Epithelial cell of prostate (primary cell): ENCODE measurements at regions not wholly inside any gene's neighbourhood (a gene's known extent, or its start where the extent isn't known, plus 50 kb on each side); places are given as distances from the start of the nearest gene placed in this dataset.
"Not testable (repeated sequence)": the region's sequence is repeated elsewhere in the genome, so short reads cannot be mapped to it uniquely, and the experiment has no call there.

Experiments
- DNase-seq: peaks from one replicate; pipeline ENCODE4 v3.0.0-alpha.2; 2011; ENCODE audit warnings: low read depth, low spot score
- H3K27ac ChIP-seq: fragments of 450-650 bp; 2 replicates; pipeline ENCODE4 v1.5.1; 2017; ENCODE audit warnings: mild to moderate bottlenecking

GRCh38 chr14:89700801-89701200 is 253.7 kb downstream of the EFCAB11 start:
- H3K27ac ChIP-seq = no peak overlapping the region

GRCh38 chr14:89699071-89699470 is 255.5 kb downstream of the EFCAB11 start:
- DNase-seq = no peak
- no peak overlapping the region for H3K27ac ChIP-seq

More at GRCh38 chr14:89700801-89701200, 253.7 kb downstream of the EFCAB11 start:
- no peak for DNase-seq

GRCh38 chr14:89697281-89698060 is 257.1 kb downstream of the EFCAB11 start:
- no peak overlapping the region for H3K27ac ChIP-seq
- no peak for DNase-seq

- no peak for DNase-seq
- H3K27ac ChIP-seq = no peak overlapping the region
Measured at GRCh38 chr14:89695846-89696245, 258.7 kb downstream of the EFCAB11 start.

- peak; percentile 2 for DNase-seq
- no peak overlapping the region for H3K27ac ChIP-seq
Measured at GRCh38 chr14:89690139-89690538, 264.4 kb downstream of the EFCAB11 start.

GRCh38 chr14:89689711-89690110 is 264.8 kb downstream of the EFCAB11 start:
- not testable (repeated sequence) for DNase-seq, H3K27ac ChIP-seq

GRCh38 chr14:89688507-89689211 is 265.9 kb downstream of the EFCAB11 start:
- DNase-seq = no peak
- H3K27ac ChIP-seq = no peak overlapping the region

GRCh38 chr14:89687129-89687528 is 267.4 kb downstream of the EFCAB11 start:
- not testable (repeated sequence) for DNase-seq, H3K27ac ChIP-seq

- no peak overlapping the region for H3K27ac ChIP-seq
- DNase-seq = no peak
Measured at GRCh38 chr14:89684139-89684538, 267.1 kb upstream of the FOXN3 start.

- no peak overlapping the region for H3K27ac ChIP-seq
- no peak for DNase-seq
Measured at GRCh38 chr14:89681086-89682018, 264.3 kb upstream of the FOXN3 start.

- DNase-seq = no peak
Measured at GRCh38 chr14:89680156-89680555, 263.1 kb upstream of the FOXN3 start.

GRCh38 chr14:89678768-89679167 is 261.7 kb upstream of the FOXN3 start:
- H3K27ac ChIP-seq = no peak overlapping the region
- DNase-seq = no peak

More at GRCh38 chr14:89680156-89680555, 263.1 kb upstream of the FOXN3 start:
- H3K27ac ChIP-seq = no peak overlapping the region

- no peak overlapping the region for H3K27ac ChIP-seq
- no peak for DNase-seq
Measured at GRCh38 chr14:89675590-89675989, 258.6 kb upstream of the FOXN3 start.

- H3K27ac ChIP-seq = no peak overlapping the region
- no peak for DNase-seq
Measured at GRCh38 chr14:89674936-89675335, 257.9 kb upstream of the FOXN3 start.

GRCh38 chr14:89674240-89674639 is 257.2 kb upstream of the FOXN3 start:
- DNase-seq = no peak

GRCh38 chr14:89673512-89674225 is 256.6 kb upstream of the FOXN3 start:
- no peak overlapping the region for H3K27ac ChIP-seq
- peak; percentile 5 for DNase-seq

More at GRCh38 chr14:89674240-89674639, 257.2 kb upstream of the FOXN3 start:
- no peak overlapping the region for H3K27ac ChIP-seq

- H3K27ac ChIP-seq = no peak overlapping the region
- DNase-seq = no peak
Measured at GRCh38 chr14:89672636-89673511, 255.8 kb upstream of the FOXN3 start.

GRCh38 chr14:89669193-89669592 is 252.2 kb upstream of the FOXN3 start:
- DNase-seq = no peak
- H3K27ac ChIP-seq = no peak overlapping the region

- no peak overlapping the region for H3K27ac ChIP-seq
- DNase-seq = no peak
Measured at GRCh38 chr14:89667983-89668382, 250.9 kb upstream of the FOXN3 start.
